Vagina (tissue), 2 donors: ENCODE measurements at regions not wholly inside any gene's neighbourhood (a gene's known extent, or its start where the extent isn't known, plus 50 kb on each side); places are given as distances from the start of the nearest gene placed in this dataset.

Source experiments
- DNase-seq, 2 donors: peaks; one replicate each; pipeline ENCODE4 v3.0.0-alpha.2; 2017; ENCODE audit errors: extremely low spot score in 2 of 2
- H3K27ac ChIP-seq: fragments of 200-600 bp; sonication (generic); one replicate; pipeline ENCODE4 v1.5.1; 2019
- H3K27me3 ChIP-seq: fragments of 200-600 bp; sonication (generic); one replicate; pipeline ENCODE4 v1.5.1; 2019
- H3K36me3 ChIP-seq, 2 donors: fragments of 200-600 bp; sonication (generic); one replicate each; pipeline ENCODE4 v1.5.1; 2017 to 2019
- H3K4me1 ChIP-seq: fragments of 200-600 bp; sonication (generic); one replicate; pipeline ENCODE4 v1.5.1; 2019
- H3K4me3 ChIP-seq, 2 donors: fragments of 200-600 bp; sonication (generic); 1 replicate in 1 of 2; 2 replicates in 1 of 2; pipeline ENCODE4 v1.5.1; 2016 to 2019
- H3K9me3 ChIP-seq: fragments of 200-600 bp; sonication (generic); one replicate; pipeline ENCODE4 v1.5.1; 2019
- CTCF ChIP-seq, 3 experiments: fragments of 450-650 bp in 2 of 3; fragments of 200-600 bp in 1 of 3; sonication (generic) in 1 of 3; IDR thresholded peaks; one replicate each; pipeline ENCODE4 v1.5.1; 2017 to 2019; ENCODE audit warnings: antibody characterized with exemption in 3 of 3, mild to moderate bottlenecking in 2 of 3, moderate library complexity in 2 of 3
- POLR2A ChIP-seq, 2 donors: fragments of 450-650 bp; IDR thresholded peaks; one replicate each; pipeline ENCODE4 v1.6.1; 2017; ENCODE audit warnings: antibody characterized with exemption in 2 of 2, mild to moderate bottlenecking in 2 of 2, moderate library complexity in 2 of 2
- POLR2AphosphoS5 ChIP-seq, 2 donors: sonication (generic); formaldehyde crosslinking; IDR thresholded peaks; one replicate each; pipeline ENCODE4 v1.9.0; 2017; ENCODE audit warnings: antibody characterized with exemption in 2 of 2, mild to moderate bottlenecking in 2 of 2, low read depth in 1 of 2; ENCODE audit not compliant: insufficient read depth in 1 of 2
- intact Hi-C: fragments of 100-400 bp; cut with DNase I; formaldehyde crosslinking; loops from one replicate; pipeline ENCODE4 v1.15.1; 2023

- H3K4me1 ChIP-seq: peaks cover 15% of the 10 kb centered on the region
- no peaks in the 10 kb centered on the region for H3K27me3 ChIP-seq
- H3K36me3 ChIP-seq: no peaks in the 10 kb centered on the region
- no peak overlapping the region for H3K27ac ChIP-seq
- intact Hi-C loops: no loop called here
- no peak for DNase-seq
- H3K9me3 ChIP-seq: no peaks in the 10 kb centered on the region
- H3K4me3 ChIP-seq: no peak overlapping the region
- no peak for TF ChIP-seq CTCF (IDR thresholded peaks at IDR 0.05)
- no peak for TF ChIP-seq POLR2A (IDR thresholded peaks at IDR 0.05)
- TF ChIP-seq POLR2AphosphoS5 (IDR thresholded peaks at IDR 0.05; ENCODE audit: insufficient read depth in 1 of 2, low read depth in 1 of 2): no peak
Measured at GRCh38 chr5:124180875-124181461, 565.5 kb downstream of the ZNF608 start.

DNA sequence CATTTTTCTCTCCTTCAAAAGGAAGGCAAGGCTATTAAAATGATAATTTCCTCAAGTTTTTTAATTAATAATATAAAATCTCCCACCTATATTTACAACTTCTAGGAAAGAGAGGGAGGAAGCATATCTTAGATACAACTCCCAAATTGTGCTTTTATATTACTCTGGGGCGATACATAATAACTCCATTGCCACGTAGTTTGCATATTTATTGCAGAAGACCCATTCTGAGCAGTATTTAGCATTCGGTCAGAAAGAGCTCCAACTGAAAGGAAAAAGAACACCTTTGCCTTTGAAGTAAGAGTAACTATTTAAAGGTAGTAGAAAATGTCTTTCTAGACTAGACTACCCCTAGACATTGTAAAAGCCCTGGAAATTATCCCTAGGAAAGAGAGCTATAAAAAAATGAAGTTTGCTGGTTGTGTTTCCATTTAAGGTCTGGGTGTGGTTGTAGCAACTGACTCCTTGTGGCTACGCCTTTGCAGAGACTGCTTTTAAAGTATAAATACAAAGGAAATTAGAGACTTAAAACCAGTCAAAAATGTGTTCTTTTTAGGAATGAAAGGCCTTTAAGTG, 566.1 kb downstream of the ZNF608 start:
- no peak for DNase-seq
- no peaks in the 10 kb centered on the region for H3K9me3 ChIP-seq
- H3K27me3 ChIP-seq: no peaks in the 10 kb centered on the region
- TF ChIP-seq CTCF (IDR thresholded peaks at IDR 0.05): no peak
- no peak for TF ChIP-seq POLR2AphosphoS5 (IDR thresholded peaks at IDR 0.05; ENCODE audit: insufficient read depth in 1 of 2, low read depth in 1 of 2)
- no peak for TF ChIP-seq POLR2A (IDR thresholded peaks at IDR 0.05)
- intact Hi-C loops: no loop called here
- H3K4me3 ChIP-seq: no peak overlapping the region
- H3K4me1 ChIP-seq: peaks cover 15% of the 10 kb centered on the region
- H3K36me3 ChIP-seq: no peaks in the 10 kb centered on the region
- H3K27ac ChIP-seq: no peak overlapping the region

- Histone ChIP-seq H3K27me3 (no peaks in the 10 kb centered on the region), H3K4me1 (peaks cover 15% of the 10 kb centered on the region), H3K9me3 (no peaks in the 10 kb centered on the region), H3K27ac (no peak overlapping the region), H3K36me3 (no peaks in the 10 kb centered on the region), H3K4me3 (no peak overlapping the region)
- intact Hi-C loops: no loop called here
- TF ChIP-seq POLR2AphosphoS5 (IDR thresholded peaks at IDR 0.05; ENCODE audit: insufficient read depth in 1 of 2, low read depth in 1 of 2): no peak
- TF ChIP-seq CTCF (IDR thresholded peaks at IDR 0.05): no peak
- no peak for TF ChIP-seq POLR2A (IDR thresholded peaks at IDR 0.05)
- DNase-seq: no peak
Measured at GRCh38 chr5:124179819-124180218, 566.6 kb downstream of the ZNF608 start.

GRCh38 chr5:124178050-124178449, 568.4 kb downstream of the ZNF608 start:
- no peak for DNase-seq
- peaks cover 15% of the 10 kb centered on the region for H3K4me1 ChIP-seq
- H3K27me3 ChIP-seq: no peaks in the 10 kb centered on the region
- H3K36me3 ChIP-seq: no peaks in the 10 kb centered on the region
- no peaks in the 10 kb centered on the region for H3K9me3 ChIP-seq
- TF ChIP-seq CTCF (IDR thresholded peaks at IDR 0.05) (no peak), POLR2A (IDR thresholded peaks at IDR 0.05) (no peak), POLR2AphosphoS5 (IDR thresholded peaks at IDR 0.05; ENCODE audit: insufficient read depth in 1 of 2, low read depth in 1 of 2) (no peak)
- H3K27ac ChIP-seq: no peak overlapping the region
- intact Hi-C loops: no loop called here
- H3K4me3 ChIP-seq: no peak overlapping the region

DNA sequence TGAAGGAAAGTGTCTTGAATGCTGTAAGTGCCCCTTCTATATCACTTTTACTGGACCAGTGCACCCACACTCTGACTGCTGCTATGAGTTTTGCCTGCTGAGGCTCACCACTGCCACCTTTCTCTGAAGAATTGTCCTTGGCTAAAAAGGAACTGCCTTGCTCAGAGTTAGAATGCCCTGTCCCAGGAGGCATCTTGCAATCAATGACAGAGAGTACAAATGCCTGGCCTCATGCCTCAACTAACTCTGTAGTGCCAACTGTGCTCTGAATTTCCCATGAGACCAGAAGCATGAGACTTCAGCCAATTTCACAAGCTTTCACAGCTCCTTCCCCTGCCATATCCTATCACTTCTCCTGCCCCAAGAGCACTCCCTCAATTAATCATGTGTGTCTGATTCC, 569.7 kb downstream of the ZNF608 start:
- no peak overlapping the region for H3K4me3 ChIP-seq
- no peak for TF ChIP-seq POLR2AphosphoS5 (IDR thresholded peaks at IDR 0.05; ENCODE audit: insufficient read depth in 1 of 2, low read depth in 1 of 2)
- no peak for TF ChIP-seq CTCF (IDR thresholded peaks at IDR 0.05)
- TF ChIP-seq POLR2A (IDR thresholded peaks at IDR 0.05): no peak
- no peaks in the 10 kb centered on the region for H3K9me3 ChIP-seq
- DNase-seq: no peak
- no peaks in the 10 kb centered on the region for H3K36me3 ChIP-seq
- H3K27me3 ChIP-seq: no peaks in the 10 kb centered on the region
- H3K4me1 ChIP-seq: peaks cover 14% of the 10 kb centered on the region
- no peak overlapping the region for H3K27ac ChIP-seq
- intact Hi-C loops: no loop called here
